ENCODE measurements at regions not wholly inside any gene's neighbourhood (a gene's known extent, or its start where the extent isn't known, plus 50 kb on each side); places are given as distances from the start of the nearest gene placed in this dataset.

DNA sequence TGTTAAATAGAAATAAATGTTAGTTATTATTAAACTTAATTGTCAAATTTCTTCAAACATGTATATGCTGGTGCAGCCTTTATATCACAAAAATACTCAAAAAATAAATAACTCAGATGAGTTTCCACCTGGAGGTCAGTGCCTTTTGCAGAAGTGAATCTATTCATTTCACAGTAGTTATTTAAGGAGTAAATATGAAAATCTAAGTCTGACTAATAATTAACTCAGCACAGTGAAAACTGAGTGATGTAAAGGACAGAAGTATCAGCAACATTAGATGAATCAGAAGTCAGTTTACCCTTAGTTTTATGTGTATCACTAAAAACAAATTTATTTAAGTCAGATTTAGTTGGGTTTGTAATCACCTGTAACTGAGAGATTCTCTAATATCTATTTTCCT is 2135.4 kb downstream of the MRPL39 start:
- no peak for DNase-seq (ENCODE audit: low read depth in 2 of 2)

GRCh38 chr21:23463365-23463764 is 2143.9 kb downstream of the MRPL39 start:
- DNase-seq (ENCODE audit: low read depth in 2 of 2) = no peak

GRCh38 chr21:23455676-23456075 is 2151.6 kb downstream of the MRPL39 start:
- no peak for DNase-seq (ENCODE audit: low read depth in 2 of 2)

DNA sequence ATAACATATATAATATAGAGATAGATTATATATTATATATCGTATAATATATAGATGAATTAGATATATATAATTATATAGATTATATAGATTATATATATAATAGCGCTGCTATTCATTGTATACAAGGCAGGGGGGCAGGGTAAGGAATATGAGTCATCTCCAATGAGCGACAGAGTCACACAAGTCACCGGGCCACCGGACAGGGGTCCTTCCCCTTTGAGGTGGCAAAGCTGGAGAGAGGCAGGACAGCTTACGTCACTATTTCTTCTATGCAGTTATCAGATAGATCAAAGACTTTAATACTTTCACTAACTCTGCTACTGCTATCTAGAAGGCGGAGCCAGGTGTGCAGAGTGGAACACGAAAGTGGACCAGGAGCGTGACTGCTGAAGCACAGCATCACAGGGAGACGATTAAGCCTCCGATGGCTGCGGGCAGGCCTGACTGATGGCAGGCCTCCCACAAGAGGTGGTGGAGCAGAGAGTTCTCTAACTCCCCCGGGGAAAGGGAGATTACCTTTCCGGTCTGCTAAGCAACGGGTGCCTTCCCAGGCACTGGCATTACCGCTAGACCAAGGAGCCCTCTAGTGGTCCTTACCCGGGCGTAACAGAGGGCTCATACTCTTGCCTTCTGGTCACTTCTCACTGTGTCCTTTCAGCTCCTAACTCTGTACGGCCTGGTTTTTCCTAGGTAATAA is 2154.7 kb downstream of the MRPL39 start:
- no peak for DNase-seq (ENCODE audit: low read depth in 2 of 2)

- DNase-seq (ENCODE audit: low read depth in 2 of 2) = no peak
These were observed 2162.0 kb downstream of the MRPL39 start for GRCh38 chr21:23445307-23445706.

GRCh38 chr21:23438081-23438480 is 2169.2 kb downstream of the MRPL39 start:
- DNase-seq (ENCODE audit: low read depth in 2 of 2) = no peak

DNA sequence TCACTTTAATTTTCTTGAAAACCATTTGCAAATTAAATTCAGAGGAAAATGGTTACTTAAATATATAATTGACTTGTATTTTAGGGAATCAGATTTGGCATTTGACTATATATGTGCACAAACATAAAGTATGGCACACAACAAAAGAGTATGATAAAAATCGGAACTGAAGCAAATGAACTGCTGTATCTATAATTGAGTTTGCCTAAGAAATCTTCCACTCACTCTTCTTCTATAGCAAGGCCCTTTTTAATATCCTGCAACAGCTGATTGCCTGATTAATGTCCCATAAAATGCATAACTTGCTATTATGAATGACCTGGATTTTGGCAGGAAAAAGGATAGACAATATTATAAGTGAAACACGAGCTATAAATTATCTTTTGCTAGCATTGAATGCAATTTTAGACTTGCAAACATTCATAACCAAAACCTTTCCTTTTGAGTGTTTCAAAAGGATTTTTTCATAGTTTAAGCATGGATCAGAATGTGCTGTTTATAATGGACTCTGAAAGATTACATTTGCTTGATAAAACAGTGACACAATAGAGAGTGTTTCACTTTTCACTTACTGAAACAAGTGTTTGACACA is 2204.3 kb downstream of the MRPL39 start:
- DNase-seq (ENCODE audit: low read depth in 2 of 2) = no peak

DNA sequence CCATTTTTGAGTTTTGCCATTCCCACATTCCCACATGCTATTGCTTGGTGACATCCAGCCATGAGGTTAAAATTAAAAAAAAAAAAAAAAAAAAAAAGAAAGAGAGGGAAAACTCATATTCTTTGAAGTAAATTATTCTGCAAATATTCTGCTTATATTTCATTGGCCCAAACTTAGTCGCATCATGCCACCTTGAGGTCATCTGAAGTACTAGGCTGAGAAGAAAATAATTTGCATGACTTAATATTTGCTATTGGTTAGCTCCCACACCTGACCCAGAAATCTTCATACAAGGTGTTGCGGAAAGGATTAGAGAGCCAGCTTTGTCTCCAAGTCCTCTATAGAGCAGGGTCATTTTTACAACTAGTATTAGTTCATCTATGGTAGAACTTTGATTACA is 2206.0 kb downstream of the MRPL39 start:
- no peak for DNase-seq (ENCODE audit: low read depth in 2 of 2)

DNA sequence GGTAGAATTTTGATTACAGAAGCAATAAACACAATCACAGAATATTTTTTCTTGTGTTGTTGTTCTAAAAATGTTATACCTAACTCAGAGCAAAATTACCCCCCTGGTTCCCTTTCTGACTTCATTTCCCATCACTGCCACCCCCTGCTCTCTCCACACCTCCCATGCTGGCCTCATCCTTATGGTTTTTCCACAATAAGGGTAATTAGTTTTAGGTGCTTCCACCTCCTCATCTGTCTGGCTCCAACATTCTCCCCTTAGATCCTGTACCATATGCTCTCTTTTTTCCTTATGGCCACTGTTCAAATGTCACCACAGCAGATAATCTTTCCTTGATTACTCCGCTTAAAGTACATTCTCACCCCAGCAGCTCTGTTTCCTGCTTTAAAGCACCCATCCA is 2208.6 kb downstream of the MRPL39 start:
- DNase-seq (ENCODE audit: low read depth in 2 of 2) = no peak

DNA sequence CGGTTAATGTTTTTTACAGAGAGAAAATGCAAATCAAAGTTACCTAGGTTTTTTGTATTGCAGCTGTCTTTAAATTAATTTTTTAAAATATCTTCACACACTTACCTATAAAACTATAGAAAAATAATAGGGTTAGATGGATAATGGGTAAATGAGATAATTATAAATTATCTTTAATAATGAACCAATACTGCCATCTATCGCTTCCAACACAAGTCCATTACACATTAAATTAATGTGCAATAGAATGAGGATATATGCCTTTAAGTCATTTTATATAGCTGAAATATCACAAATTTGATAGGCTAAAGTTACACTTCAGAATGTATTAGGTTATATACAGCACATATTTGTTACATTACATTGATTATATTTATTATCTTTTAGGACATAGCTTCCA is 2212.8 kb downstream of the MRPL39 start:
- DNase-seq (ENCODE audit: low read depth in 2 of 2) = no peak

GRCh38 chr21:23384679-23385078 is 2222.6 kb downstream of the MRPL39 start:
- DNase-seq (ENCODE audit: low read depth in 2 of 2) = no peak

DNA sequence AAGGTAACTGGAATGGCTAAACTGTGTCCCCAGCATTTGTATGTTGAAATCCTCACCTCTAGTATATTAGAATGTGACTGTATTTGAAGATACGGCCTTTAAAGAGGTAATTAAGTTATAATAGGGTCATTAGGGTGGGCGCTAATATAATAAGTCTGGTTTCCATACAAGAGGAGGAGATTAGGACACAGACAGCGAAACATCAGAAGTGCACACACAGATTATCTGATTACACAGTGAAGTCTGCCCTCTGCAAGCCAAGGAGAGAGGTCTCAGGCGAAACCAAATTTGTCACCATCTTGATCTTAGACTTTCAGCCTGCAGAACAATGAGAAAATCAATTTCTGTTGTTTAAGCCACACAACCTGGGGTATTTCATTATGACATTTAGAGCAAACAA is 2233.1 kb downstream of the MRPL39 start:
- no peak for DNase-seq (ENCODE audit: low read depth in 2 of 2)

DNA sequence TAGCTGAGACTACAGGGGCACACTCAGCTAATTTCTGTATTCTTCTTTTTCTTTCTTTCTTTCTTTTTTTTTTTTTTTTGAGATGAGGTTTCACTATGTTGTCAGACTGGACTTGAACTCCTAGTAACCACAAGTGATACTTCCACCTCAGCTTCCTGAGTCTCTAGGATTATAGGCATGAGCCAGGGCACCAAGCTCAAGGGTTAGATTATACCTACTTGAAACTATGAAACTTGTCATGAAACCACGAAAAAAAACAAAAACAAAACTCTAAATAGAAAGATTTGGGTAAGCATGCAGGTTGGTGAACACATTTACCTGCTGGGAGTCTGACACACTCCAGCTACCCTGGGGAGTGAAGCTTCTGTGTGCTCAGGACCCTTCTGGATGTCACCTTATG is 2250.4 kb downstream of the MRPL39 start:
- DNase-seq (ENCODE audit: low read depth in 2 of 2) = no peak

- DNase-seq (ENCODE audit: low read depth in 2 of 2) = no peak
These were observed 2291.1 kb downstream of the MRPL39 start for GRCh38 chr21:23316190-23316589.

DNA sequence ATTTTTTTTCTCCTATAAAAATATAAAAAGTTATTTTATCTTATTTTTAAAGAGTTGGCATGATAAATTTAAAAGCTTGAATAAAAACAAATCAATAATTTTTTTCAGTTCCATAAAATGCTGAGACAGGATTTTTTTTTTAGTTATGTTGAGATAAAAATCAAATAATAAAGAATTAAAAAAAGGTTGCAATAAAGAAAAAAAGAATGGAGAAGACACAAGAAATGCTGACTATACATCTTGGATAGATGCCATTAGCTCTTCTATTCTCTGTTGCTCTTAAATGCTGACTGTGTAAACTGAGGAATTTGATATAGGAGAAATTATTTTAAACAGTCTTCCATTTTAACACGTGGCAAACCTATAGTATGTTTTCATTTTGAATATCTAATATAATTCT is 2298.5 kb downstream of the MRPL39 start:
- no peak for DNase-seq (ENCODE audit: low read depth in 2 of 2)

- no peak for DNase-seq (ENCODE audit: low read depth in 2 of 2)
These were observed 2300.2 kb downstream of the MRPL39 start for GRCh38 chr21:23307065-23307464.

DNA sequence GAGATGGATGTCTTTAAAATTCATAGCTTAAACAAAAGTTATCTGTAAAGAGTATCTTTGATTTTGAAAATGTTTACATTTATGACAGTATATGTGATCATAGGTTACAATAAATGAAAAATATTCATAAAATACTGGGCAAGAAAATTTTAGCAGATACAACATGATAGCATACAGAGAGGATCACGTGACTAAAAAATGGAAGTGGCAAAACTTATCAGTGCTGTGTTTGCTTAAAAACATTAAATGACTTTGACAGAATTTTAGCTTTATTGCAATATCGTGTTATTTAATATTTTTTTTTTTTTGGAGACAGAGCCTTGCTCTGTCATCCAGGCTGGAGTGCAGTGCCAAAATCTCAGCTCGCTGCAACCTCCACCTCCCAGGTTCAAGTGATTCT is 2294.1 kb downstream of the NCAM2 start:
- no peak for DNase-seq (ENCODE audit: low read depth in 2 of 2)

GRCh38 chr21:23281917-23282316 is 2283.7 kb downstream of the NCAM2 start:
- no peak for DNase-seq (ENCODE audit: low read depth in 2 of 2)

DNA sequence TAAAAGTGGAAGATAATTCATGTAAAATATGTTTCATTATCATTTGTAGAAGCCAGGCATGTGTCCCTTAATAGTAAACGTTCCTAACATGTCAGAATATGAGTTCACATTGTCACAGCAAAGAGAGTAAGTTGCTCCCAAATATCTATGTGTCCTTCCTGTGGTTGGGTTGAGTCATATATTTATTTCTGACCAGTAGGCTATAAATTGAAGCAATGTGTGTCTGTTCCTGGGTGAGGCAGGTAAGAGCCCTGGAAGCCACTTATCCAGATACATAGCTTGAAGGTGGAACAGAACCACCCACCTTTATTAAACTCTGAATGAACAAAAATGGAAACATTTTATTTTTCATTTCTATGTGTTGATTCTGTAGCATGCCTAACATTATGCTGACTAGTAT is 2251.6 kb downstream of the NCAM2 start:
- DNase-seq (ENCODE audit: low read depth in 2 of 2) = no peak

GRCh38 chr21:23247334-23247733 is 2249.1 kb downstream of the NCAM2 start:
- no peak for DNase-seq (ENCODE audit: low read depth in 2 of 2)

DNA sequence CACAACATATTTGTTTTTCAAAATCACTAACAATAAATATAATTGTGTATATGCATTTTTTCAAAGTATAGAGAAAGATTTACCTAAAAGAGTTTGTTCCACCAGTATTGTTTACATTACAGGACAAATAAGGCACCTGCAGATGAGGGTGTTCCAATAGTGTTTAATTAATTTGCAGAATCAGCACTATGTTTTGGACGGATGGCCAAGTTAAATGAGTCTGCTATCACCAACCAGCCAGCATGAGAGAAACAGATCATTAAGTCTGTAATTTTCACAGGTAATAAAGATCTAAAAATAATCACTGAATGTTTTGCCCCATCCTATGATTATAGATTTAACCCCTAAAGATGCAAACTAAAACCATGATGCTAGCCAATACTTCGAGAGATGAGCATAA is 2247.0 kb downstream of the NCAM2 start:
- DNase-seq (ENCODE audit: low read depth in 2 of 2) = no peak

- DNase-seq (ENCODE audit: low read depth in 2 of 2) = no peak
These were observed 2225.7 kb downstream of the NCAM2 start for GRCh38 chr21:23223882-23224281.

DNA sequence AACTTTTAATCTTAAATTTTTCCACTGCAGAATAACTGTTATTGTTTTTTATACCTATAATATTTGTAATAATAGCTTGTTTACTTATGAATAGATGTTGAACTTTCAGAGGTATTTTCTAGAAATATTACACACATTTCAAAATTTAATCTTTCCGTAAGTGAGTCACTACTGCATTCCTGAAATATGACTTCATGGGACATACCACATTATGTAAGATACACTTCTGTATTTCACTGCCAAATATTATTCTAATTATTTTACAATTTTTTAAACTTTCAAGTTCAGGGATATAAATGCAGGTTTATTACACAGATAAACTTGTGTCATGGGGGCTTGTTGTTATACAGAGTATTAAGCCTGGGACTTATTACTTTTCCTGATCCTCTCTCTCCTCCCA is 2220.5 kb downstream of the NCAM2 start:
- DNase-seq (ENCODE audit: low read depth in 2 of 2) = no peak

- DNase-seq (ENCODE audit: low read depth in 2 of 2) = no peak
These were observed 2219.4 kb downstream of the NCAM2 start for GRCh38 chr21:23217597-23217996.
